Heart left ventricle (tissue), 16 donors: ENCODE measurements at regions not wholly inside any gene's neighbourhood (a gene's known extent, or its start where the extent isn't known, plus 50 kb on each side); places are given as distances from the start of the nearest gene placed in this dataset.

Source experiments
- ATAC-seq, 4 donors: fragments of 200-7000 bp; cut with Tn5 transposase; one replicate each; pipeline ENCODE4 v1.9.1; 2020 to 2022; ENCODE audit warnings: moderate library complexity in 4 of 4, mild to moderate bottlenecking in 3 of 4, moderate number of reproducible peaks in 1 of 4
- DNase-seq, 5 donors: peaks; one replicate each; pipeline ENCODE4 v3.0.0-alpha.2; 2020
- H3K27ac ChIP-seq, 12 donors: fragments of 200-600 bp; sonication (generic) in 4 of 12; one replicate each; pipeline versions ENCODE4 v1.5.0 to v1.8.0; 2016 to 2022; ENCODE audit warnings: mild to moderate bottlenecking in 2 of 12
- H3K27me3 ChIP-seq, 9 donors: fragments of 200-600 bp; sonication (generic) in 2 of 9; one replicate each; pipeline versions ENCODE4 v1.5.1 to v1.8.0; 2016 to 2022; ENCODE audit warnings: mild to moderate bottlenecking in 3 of 9
- H3K36me3 ChIP-seq, 9 donors: fragments of 200-600 bp; sonication (generic) in 2 of 9; one replicate each; pipeline versions ENCODE4 v1.5.0 to v1.8.0; 2018 to 2022; ENCODE audit warnings: mild to moderate bottlenecking in 2 of 9
- H3K4me1 ChIP-seq, 12 donors: fragments of 200-600 bp; sonication (generic) in 4 of 12; one replicate each; pipeline versions ENCODE4 v1.5.0 to v1.8.0; 2016 to 2022; ENCODE audit warnings: mild to moderate bottlenecking in 3 of 12
- H3K4me3 ChIP-seq, 12 donors: fragments of 200-600 bp; sonication (generic) in 4 of 12; one replicate each; pipeline versions ENCODE4 v1.5.0 to v1.8.0; 2017 to 2022; ENCODE audit warnings: mild to moderate bottlenecking in 9 of 12, moderate library complexity in 4 of 12
- H3K9me3 ChIP-seq, 12 donors: fragments of 200-600 bp; sonication (generic) in 4 of 12; one replicate each; pipeline versions ENCODE4 v1.5.0 to v1.8.0; 2016 to 2022; ENCODE audit warnings: mild to moderate bottlenecking in 1 of 12
- POLR2A ChIP-seq, 2 donors: fragments of 450-650 bp; IDR thresholded peaks; one replicate each; pipeline ENCODE4 v1.6.1; 2017; ENCODE audit warnings: antibody characterized with exemption in 2 of 2, mild to moderate bottlenecking in 2 of 2, moderate library complexity in 2 of 2
- WGBS, 4 donors: extraction: QIAGEN DNeasy Blood & Tissue Kit in 2 of 4; methylation state at CpG; one replicate each; pipeline versions ENCODE4 v1.1.5 to v1.1.7; 2013 to 2018; 5-methylcytosine and 5-hydroxymethylcytosine counted together
- intact Hi-C, 10 donors: fragments of 100-400 bp; cut with DNase I; formaldehyde crosslinking; loops; one replicate each; pipeline versions ENCODE4 v1.11.1 to v1.14.2; 2022
- TF ChIP-seq, protein P1 (sequence below), 12 donors: fragments of 200-600 bp; sonication (generic) in 4 of 12; IDR thresholded peaks; one replicate each; pipeline versions ENCODE4 v1.5.0 to v1.8.0; 2018 to 2022; ENCODE audit warnings: antibody characterized with exemption in 12 of 12, mild to moderate bottlenecking in 5 of 12
- donor health status: ischemic (EF 13 %, LVEDD 7.1; RV severe dilation, severe dysfunction).
- donor health status: healthy with polysubstance abuse.
- donor health status: DM: no; HTN: yes; CAD: no.
- donor health status: DM: no; HTN: no; CAD: no.
- donor health status: ischemic (EF 25% LVEDD 6.9; RV normal size, moderate dysfunction).
- donor health status: ischemic (EF 25% LVEDD 5.7; RV mildly dilated, moderate dysfunction).
- donor health status: healthy.
- donor health status: DM: yes; HTN: yes; CAD: no.
- donor health status: ischemic (EF 35%, LVEDD 5.7; RV mildly dilated, moderate dysfunction).
- donor health status: nonischemic (EF 11% LVEDD 7.7; RV severe dilation, severe dysfunction).
- donor health status: DM: yes; HTN: yes; CAD: no.
- donor health status: PGD.
- donor health status: ischemic (EF 29% LVEDD 5.4; RV normal size, mild dysfunction).
- donor health status: nonischemic (EF 23%, LVEDD 6.1; RV moderate dilation, normal function).

DNA sequence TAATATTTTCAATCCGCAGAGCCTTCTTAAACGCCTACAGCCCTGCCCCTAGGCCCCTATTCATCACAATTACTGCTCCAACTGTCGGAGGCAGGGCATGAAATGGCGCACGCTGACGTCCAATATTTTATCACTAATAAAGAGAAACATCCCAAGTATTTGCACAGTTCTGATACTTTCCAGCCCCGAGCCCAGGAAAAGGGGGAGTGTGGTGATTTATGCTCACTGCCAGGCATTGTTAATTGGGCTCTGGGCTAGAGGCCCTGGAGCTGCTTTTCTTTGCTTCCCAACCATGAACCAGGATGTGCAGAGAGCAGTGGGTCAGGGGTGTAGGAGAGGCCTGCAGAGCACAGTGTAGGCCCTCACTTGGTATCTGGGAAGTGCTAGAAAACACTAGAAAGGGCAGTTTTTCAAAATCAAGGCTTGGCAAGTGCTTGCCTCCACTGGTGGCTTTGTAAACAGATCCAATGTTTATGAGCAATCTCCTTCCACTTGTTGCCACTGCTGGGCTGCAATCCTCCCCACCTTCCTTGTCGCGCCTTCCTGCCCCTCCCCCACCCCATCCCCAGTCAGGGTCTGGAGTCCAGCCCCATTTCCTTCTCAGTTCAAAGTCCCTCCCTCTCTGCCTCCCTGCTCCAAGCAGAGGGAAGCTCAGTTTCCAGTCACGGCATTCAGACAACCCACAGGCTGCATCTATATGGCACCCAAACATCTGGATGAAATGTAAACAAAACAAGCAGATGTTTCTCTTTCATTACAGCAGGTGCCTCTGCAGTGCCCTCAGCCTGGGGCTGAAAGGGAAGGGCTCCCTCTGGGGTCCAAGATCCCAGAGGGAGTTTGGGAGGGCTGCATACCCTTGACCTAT is 83.9 kb upstream of the PKDCC start:
- no peaks in the 10 kb centered on the region for H3K36me3 ChIP-seq
- peak in 1 of 4 donors; percentile 47 for ATAC-seq
- TF ChIP-seq POLR2A (IDR thresholded peaks at IDR 0.05) = no peak
- TF ChIP-seq, protein P1, sequence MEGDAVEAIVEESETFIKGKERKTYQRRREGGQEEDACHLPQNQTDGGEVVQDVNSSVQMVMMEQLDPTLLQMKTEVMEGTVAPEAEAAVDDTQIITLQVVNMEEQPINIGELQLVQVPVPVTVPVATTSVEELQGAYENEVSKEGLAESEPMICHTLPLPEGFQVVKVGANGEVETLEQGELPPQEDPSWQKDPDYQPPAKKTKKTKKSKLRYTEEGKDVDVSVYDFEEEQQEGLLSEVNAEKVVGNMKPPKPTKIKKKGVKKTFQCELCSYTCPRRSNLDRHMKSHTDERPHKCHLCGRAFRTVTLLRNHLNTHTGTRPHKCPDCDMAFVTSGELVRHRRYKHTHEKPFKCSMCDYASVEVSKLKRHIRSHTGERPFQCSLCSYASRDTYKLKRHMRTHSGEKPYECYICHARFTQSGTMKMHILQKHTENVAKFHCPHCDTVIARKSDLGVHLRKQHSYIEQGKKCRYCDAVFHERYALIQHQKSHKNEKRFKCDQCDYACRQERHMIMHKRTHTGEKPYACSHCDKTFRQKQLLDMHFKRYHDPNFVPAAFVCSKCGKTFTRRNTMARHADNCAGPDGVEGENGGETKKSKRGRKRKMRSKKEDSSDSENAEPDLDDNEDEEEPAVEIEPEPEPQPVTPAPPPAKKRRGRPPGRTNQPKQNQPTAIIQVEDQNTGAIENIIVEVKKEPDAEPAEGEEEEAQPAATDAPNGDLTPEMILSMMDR (IDR thresholded peaks at IDR 0.05) = no peak
- peaks cover 0 to 60% (median 32%) of the 10 kb centered on the region in 12 donors for H3K4me1 ChIP-seq
- H3K9me3 ChIP-seq = no peaks in the 10 kb centered on the region
- H3K27ac ChIP-seq = peak overlapping the region in 9 of 12 donors; percentile 0 to 88 (median 47)
- DNase-seq = peak in 2 of 5 donors; percentile 52 to 57
- no peak overlapping the region for H3K4me3 ChIP-seq
- H3K27me3 ChIP-seq = no peaks in the 10 kb centered on the region
- intact Hi-C loops = no loop called here
- 57 to 78% (median 66%) methylated on average over 10 of the region's 10 CpGs for WGBS, 4 donors

DNA sequence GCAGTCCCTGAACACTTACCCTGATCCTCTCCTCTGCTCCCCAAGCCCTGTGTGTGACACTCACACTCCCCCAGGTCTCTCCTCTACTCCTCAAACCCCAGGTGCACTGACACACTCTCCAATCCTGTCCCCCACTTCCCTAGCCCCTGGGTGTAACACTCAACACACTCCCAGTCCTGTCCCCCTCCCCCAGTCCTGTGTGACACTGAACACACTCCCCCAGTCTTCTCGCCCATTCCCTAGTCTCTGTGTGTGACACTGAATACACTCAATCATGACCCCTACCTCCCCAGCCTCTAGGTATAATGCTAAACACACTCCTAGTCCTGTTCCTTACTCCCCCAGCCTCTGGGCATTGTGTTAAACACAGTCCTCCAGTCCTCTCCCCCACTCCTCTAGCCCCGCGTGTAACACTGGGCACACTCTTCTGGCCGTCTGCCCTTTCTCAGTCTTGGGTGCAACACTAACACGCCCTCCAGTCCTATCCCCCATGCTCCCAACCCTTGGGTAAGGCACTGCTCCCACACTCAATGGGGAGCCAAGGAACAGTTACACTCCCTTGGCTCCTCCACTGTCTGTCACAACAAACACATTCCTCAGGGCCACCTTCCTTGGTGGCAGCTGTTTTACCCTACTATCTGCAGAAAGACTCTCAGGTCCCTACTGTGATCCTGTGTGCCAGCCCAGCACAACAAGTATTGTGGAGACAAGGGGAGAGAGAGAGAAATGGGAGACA is 82.5 kb upstream of the PKDCC start:
- intact Hi-C loops = loop anchor here in 2 of 10 donors (5.0 kb wide), 2 partner anchors 33 to 37 kb away; no protein-coding TSS in a partner anchor
- Histone ChIP-seq H3K27me3 (no peaks in the 10 kb centered on the region), H3K4me1 (peaks cover 0 to 60% (median 32%) of the 10 kb centered on the region in 12 donors), H3K36me3 (no peaks in the 10 kb centered on the region), H3K4me3 (no peak overlapping the region), H3K27ac (peak overlapping the region in 10 of 12 donors; percentile 7 to 88 (median 73)), H3K9me3 (no peaks in the 10 kb centered on the region)
- TF ChIP-seq, protein P1 (IDR thresholded peaks at IDR 0.05) = no peak
- TF ChIP-seq POLR2A (IDR thresholded peaks at IDR 0.05) = no peak
- ATAC-seq = peak in 1 of 4 donors; percentile 6
- WGBS, 4 donors = 88 to 93% (median 90%) methylated on average over 5 of the region's 5 CpGs
- DNase-seq = no peak

GRCh38 chr2:41965909-41966295 is 81.9 kb upstream of the PKDCC start:
- intact Hi-C loops = loop anchor here in 3 of 10 donors (2.0 to 5.0 kb wide), 3 partner anchors 34 to 53 kb away; no protein-coding TSS in a partner anchor
- WGBS, 4 donors = 53 to 68% (median 61%) methylated on average over 2 of the region's 2 CpGs

More at GRCh38 chr2:41965909-41966295, 81.9 kb upstream of the PKDCC start:
- no peak overlapping the region for H3K4me3 ChIP-seq
- peak in 2 of 4 donors; percentile 18 to 23 for ATAC-seq
- H3K4me1 ChIP-seq = peaks cover 0 to 60% (median 32%) of the 10 kb centered on the region in 12 donors
- no peak for DNase-seq
- H3K9me3 ChIP-seq = no peaks in the 10 kb centered on the region
- no peaks in the 10 kb centered on the region for H3K27me3 ChIP-seq
- peak overlapping the region in 11 of 12 donors; percentile 7 to 88 (median 73) for H3K27ac ChIP-seq
- H3K36me3 ChIP-seq = no peaks in the 10 kb centered on the region
- no peak for TF ChIP-seq POLR2A (IDR thresholded peaks at IDR 0.05)
- TF ChIP-seq, protein P1 (IDR thresholded peaks at IDR 0.05) = no peak
